Central memory CD8-positive, alpha-beta T cell (primary cell): ENCODE measurements at regions not wholly inside any gene's neighbourhood (a gene's known extent, or its start where the extent isn't known, plus 50 kb on each side); places are given as distances from the start of the nearest gene placed in this dataset.
"Not testable (repeated sequence)": the region's sequence is repeated elsewhere in the genome, so short reads cannot be mapped to it uniquely, and the experiment has no call there.

ENCODE experiments used
- ATAC-seq: fragments of 150-1000 bp; cut with Tn5 transposase; replicated peaks from 2 replicates; pipeline ENCODE4 v1.10.0; 2022; ENCODE audit warnings: mild to moderate bottlenecking, moderate FRiP score, moderate number of reproducible peaks; ENCODE audit not compliant: poor library complexity, severe bottlenecking; ENCODE audit errors: extremely low read depth
- DNase-seq, 2 donors: peaks; one replicate each; pipeline ENCODE4 v3.0.0; 2021; ENCODE audit warnings: low spot score in 2 of 2
- H3K27ac Mint-ChIP-seq: one replicate; pipeline ENCODE4 v1.8.0; 2022; ENCODE audit warnings: low read depth, mild to moderate bottlenecking, moderate library complexity, mixed read lengths
- H3K27me3 Mint-ChIP-seq: one replicate; pipeline ENCODE4 v1.8.0; 2022; ENCODE audit warnings: mixed read lengths
- H3K36me3 Mint-ChIP-seq: one replicate; pipeline ENCODE4 v1.8.0; 2022; ENCODE audit warnings: mild to moderate bottlenecking, moderate library complexity, mixed read lengths; ENCODE audit not compliant: insufficient read depth
- H3K4me1 Mint-ChIP-seq: one replicate; pipeline ENCODE4 v1.8.0; 2022; ENCODE audit warnings: mixed read lengths
- H3K4me3 Mint-ChIP-seq: one replicate; pipeline ENCODE4 v1.8.0; 2022; ENCODE audit warnings: mild to moderate bottlenecking, moderate library complexity, mixed read lengths
- H3K9me3 Mint-ChIP-seq: one replicate; pipeline ENCODE4 v1.8.0; 2022; ENCODE audit warnings: mixed read lengths

- H3K27ac Mint-ChIP-seq, H3K4me3 Mint-ChIP-seq, H3K36me3 Mint-ChIP-seq, H3K4me1 Mint-ChIP-seq, H3K27me3 Mint-ChIP-seq, ATAC-seq, DNase-seq: not testable (repeated sequence)
- H3K9me3 Mint-ChIP-seq: peaks cover 11% of the 10 kb centered on the region
Measured at GRCh38 chr3:20517316-20517715, 331.3 kb upstream of the SGO1 start.

- H3K9me3 Mint-ChIP-seq: peaks cover 20% of the 10 kb centered on the region
- no peak for DNase-seq
- H3K27ac Mint-ChIP-seq: no peak overlapping the region
- no peak for ATAC-seq
- H3K27me3 Mint-ChIP-seq: no peaks in the 10 kb centered on the region
- H3K36me3 Mint-ChIP-seq: no peaks in the 10 kb centered on the region
- H3K4me3 Mint-ChIP-seq: no peak overlapping the region
- no peaks in the 10 kb centered on the region for H3K4me1 Mint-ChIP-seq
Measured at GRCh38 chr3:20516311-20516710, 330.3 kb upstream of the SGO1 start.

- Mint-ChIP-seq H3K9me3 (peaks cover 21% of the 10 kb centered on the region), H3K27ac (no peak overlapping the region)
- ATAC-seq: no peak
Measured at GRCh38 chr3:20515834-20516233, 329.8 kb upstream of the SGO1 start.

GRCh38 chr3:20511863-20512505 is 326.0 kb upstream of the SGO1 start:
- DNase-seq (no peak), ATAC-seq (no peak)
- Mint-ChIP-seq H3K4me1 (no peaks in the 10 kb centered on the region), H3K27me3 (no peaks in the 10 kb centered on the region), H3K9me3 (peaks cover 9% of the 10 kb centered on the region), H3K36me3 (no peaks in the 10 kb centered on the region), H3K4me3 (no peak overlapping the region), H3K27ac (no peak overlapping the region)

More at GRCh38 chr3:20515834-20516233, 329.8 kb upstream of the SGO1 start:
- H3K27me3 Mint-ChIP-seq: no peaks in the 10 kb centered on the region
- DNase-seq: no peak
- no peak overlapping the region for H3K4me3 Mint-ChIP-seq
- H3K36me3 Mint-ChIP-seq: no peaks in the 10 kb centered on the region
- no peaks in the 10 kb centered on the region for H3K4me1 Mint-ChIP-seq

- H3K27me3 Mint-ChIP-seq: no peaks in the 10 kb centered on the region
- no peak overlapping the region for H3K4me3 Mint-ChIP-seq
- no peak overlapping the region for H3K27ac Mint-ChIP-seq
- no peaks in the 10 kb centered on the region for H3K4me1 Mint-ChIP-seq
- ATAC-seq (no peak), DNase-seq (no peak)
- H3K9me3 Mint-ChIP-seq: peaks cover 25% of the 10 kb centered on the region
- H3K36me3 Mint-ChIP-seq: no peaks in the 10 kb centered on the region
Measured at GRCh38 chr3:20510396-20510795, 324.4 kb upstream of the SGO1 start.

GRCh38 chr3:20503394-20504082 is 317.5 kb upstream of the SGO1 start:
- Mint-ChIP-seq H3K36me3 (no peaks in the 10 kb centered on the region), H3K27ac (no peak overlapping the region), H3K27me3 (no peaks in the 10 kb centered on the region), H3K4me1 (no peaks in the 10 kb centered on the region), H3K4me3 (no peak overlapping the region), H3K9me3 (peaks cover 47% of the 10 kb centered on the region)
- no peak for ATAC-seq
- DNase-seq: no peak

GRCh38 chr3:20490996-20491395 is 305.0 kb upstream of the SGO1 start:
- Mint-ChIP-seq H3K9me3 (peaks cover 12% of the 10 kb centered on the region), H3K36me3 (no peaks in the 10 kb centered on the region), H3K4me1 (no peaks in the 10 kb centered on the region), H3K4me3 (no peak overlapping the region), H3K27ac (no peak overlapping the region), H3K27me3 (no peaks in the 10 kb centered on the region)
- ATAC-seq: no peak
- DNase-seq: no peak

- Mint-ChIP-seq H3K27me3 (no peaks in the 10 kb centered on the region), H3K4me3 (no peak overlapping the region), H3K9me3 (peaks cover 13% of the 10 kb centered on the region), H3K36me3 (no peaks in the 10 kb centered on the region), H3K4me1 (no peaks in the 10 kb centered on the region), H3K27ac (no peak overlapping the region)
- no peak for DNase-seq
- no peak for ATAC-seq
Measured at GRCh38 chr3:20488151-20488550, 302.1 kb upstream of the SGO1 start.

GRCh38 chr3:20484126-20484525 is 298.1 kb upstream of the SGO1 start:
- DNase-seq (no peak), ATAC-seq (no peak)
- Mint-ChIP-seq H3K36me3 (no peaks in the 10 kb centered on the region), H3K9me3 (peaks cover 26% of the 10 kb centered on the region), H3K4me1 (no peaks in the 10 kb centered on the region), H3K4me3 (no peak overlapping the region), H3K27me3 (no peaks in the 10 kb centered on the region), H3K27ac (no peak overlapping the region)

GRCh38 chr3:20482350-20482749 is 296.3 kb upstream of the SGO1 start:
- H3K36me3 Mint-ChIP-seq: no peaks in the 10 kb centered on the region
- H3K4me3 Mint-ChIP-seq: no peak overlapping the region
- no peaks in the 10 kb centered on the region for H3K4me1 Mint-ChIP-seq
- DNase-seq: no peak
- no peaks in the 10 kb centered on the region for H3K27me3 Mint-ChIP-seq
- peaks cover 26% of the 10 kb centered on the region for H3K9me3 Mint-ChIP-seq
- H3K27ac Mint-ChIP-seq: no peak overlapping the region
- ATAC-seq: no peak

- H3K36me3 Mint-ChIP-seq: no peaks in the 10 kb centered on the region
- no peak for DNase-seq
- ATAC-seq: no peak
- H3K4me1 Mint-ChIP-seq: no peaks in the 10 kb centered on the region
- H3K9me3 Mint-ChIP-seq: peaks cover 26% of the 10 kb centered on the region
- H3K27me3 Mint-ChIP-seq: no peaks in the 10 kb centered on the region
- H3K27ac Mint-ChIP-seq: no peak overlapping the region
- H3K4me3 Mint-ChIP-seq: no peak overlapping the region
Measured at GRCh38 chr3:20480786-20481365, 294.9 kb upstream of the SGO1 start.

GRCh38 chr3:20478436-20478835 is 292.4 kb upstream of the SGO1 start:
- Mint-ChIP-seq H3K4me3 (no peak overlapping the region), H3K4me1 (no peaks in the 10 kb centered on the region), H3K27ac (no peak overlapping the region), H3K27me3 (no peaks in the 10 kb centered on the region), H3K9me3 (peaks cover 25% of the 10 kb centered on the region), H3K36me3 (no peaks in the 10 kb centered on the region)
- ATAC-seq (no peak), DNase-seq (no peak)

GRCh38 chr3:20464237-20464636 is 278.2 kb upstream of the SGO1 start:
- not testable (repeated sequence) for H3K4me3 Mint-ChIP-seq, ATAC-seq, H3K27me3 Mint-ChIP-seq, H3K4me1 Mint-ChIP-seq, H3K27ac Mint-ChIP-seq, H3K36me3 Mint-ChIP-seq, DNase-seq
- peaks cover 40% of the 10 kb centered on the region for H3K9me3 Mint-ChIP-seq
